GM12878 (cell line): ENCODE measurements at regions not wholly inside any gene's neighbourhood (a gene's known extent, or its start where the extent isn't known, plus 50 kb on each side); places are given as distances from the start of the nearest gene placed in this dataset.

Source experiments
- ATAC-seq: fragments of 200-7000 bp; cut with Tn5 transposase; 3 replicates; pipeline ENCODE4 v1.9.1; 2020; ENCODE audit warnings: mild to moderate bottlenecking, moderate library complexity
- BruUV-seq: library from RNA; stranded (reverse); fragments of 400-500 nt; replicated peaks from 2 replicates; lab custom pipeline; 2021; lab: Mats Ljungman, UMichigan
- CTCF ChIA-PET: fragments of 300-600 bp; sonication (Branson Sonifier 250); formaldehyde crosslinking; extraction: SDS; loops from one replicate; lab custom pipeline; 2021; ENCODE audit warnings: inconsistent platforms; lab: Yijun Ruan, JAX
- POLR2A ChIA-PET: fragments of 350-600 bp; formaldehyde crosslinking; extraction: SDS; loops from one replicate; lab custom pipeline; 2021; ENCODE audit warnings: inconsistent platforms; lab: Charles Lee
- RAD21 ChIA-PET: fragments of 300-600 bp; sonication (Branson Sonifier 250); formaldehyde crosslinking; loops from one replicate; lab custom pipeline; 2023; ENCODE audit warnings: antibody characterized with exemption; ENCODE audit not compliant: unreplicated experiment; lab: Charles Lee
- SMC1A ChIA-PET: fragments of 300-600 bp; sonication (Branson Sonifier 250); formaldehyde crosslinking; loops from one replicate; lab custom pipeline; 2023; ENCODE audit not compliant: unreplicated experiment, uncharacterized antibody; lab: Charles Lee
- DNase-seq: peaks from one replicate; pipeline ENCODE4 v3.0.0-alpha.2; 2011; ENCODE audit warnings: low read depth, low spot score
- FAIRE-seq: peaks from 3 replicates; lab custom pipeline; 2011; peaks lifted over from hg19 to GRCh38; lab: Jason Lieb, UNC
- H2AFZ ChIP-seq: 2 replicates; pipeline ENCODE4 v1.6.0; 2011; ENCODE audit warnings: low read depth, low read length, control low read depth; ENCODE audit not compliant: control insufficient read depth
- H3K27ac ChIP-seq: 2 replicates; pipeline ENCODE4 v1.5.1; 2011; ENCODE audit warnings: control low read depth; ENCODE audit not compliant: control insufficient read depth, insufficient read depth
- H3K27me3 ChIP-seq, 2 experiments: replicated peaks in 1 of 2; 2 replicates each; pipeline versions ENCODE4 v1.6.0 to v1.6.1; 2011; ENCODE audit warnings: low read length in 1 of 2; ENCODE audit not compliant: control insufficient read depth in 2 of 2, insufficient read depth in 2 of 2
- H3K36me3 ChIP-seq, 2 experiments: 2 replicates each; pipeline ENCODE4 v1.5.1; 2011; ENCODE audit warnings: low read length in 1 of 2; ENCODE audit not compliant: control insufficient read depth in 2 of 2, insufficient read depth in 2 of 2
- H3K4me1 ChIP-seq: 2 replicates; pipeline ENCODE4 v1.6.1; 2011; ENCODE audit warnings: mild to moderate bottlenecking, low read length, moderate library complexity, mixed read lengths; ENCODE audit not compliant: control insufficient read depth, insufficient read depth
- H3K4me2 ChIP-seq: 2 replicates; pipeline ENCODE4 v1.6.0; 2011; ENCODE audit warnings: control low read depth; ENCODE audit not compliant: control insufficient read depth, insufficient read depth
- H3K4me3 ChIP-seq: fragments of 200-600 bp; sonication (generic); 2 replicates; pipeline ENCODE4 v1.5.1; 2016
- H3K79me2 ChIP-seq: 2 replicates; pipeline ENCODE4 v1.6.0; 2011; ENCODE audit warnings: low read length; ENCODE audit not compliant: control insufficient read depth, insufficient read depth
- H3K9ac ChIP-seq: 2 replicates; pipeline ENCODE4 v1.8.0; 2011; ENCODE audit warnings: low read length, control low read depth, mixed read lengths; ENCODE audit not compliant: control insufficient read depth, insufficient read depth
- H3K9me3 ChIP-seq: replicated peaks from 3 replicates; pipeline ENCODE4 v1.5.1; 2011; ENCODE audit warnings: mild to moderate bottlenecking, low read length; ENCODE audit not compliant: control insufficient read depth, insufficient read depth
- H4K20me1 ChIP-seq: 2 replicates; pipeline ENCODE4 v1.6.0; 2011; ENCODE audit not compliant: control insufficient read depth, insufficient read depth
- ASH2L ChIP-seq: fragments of 300-600, 200-600 bp; sonication (generic); IDR thresholded peaks from 2 replicates; pipeline ENCODE4 v1.6.1; 2017; ENCODE audit warnings: low read depth, mild to moderate bottlenecking, borderline replicate concordance
- CREB1 ChIP-seq: IDR thresholded peaks from 2 replicates; pipeline ENCODE4 v1.6.1; 2012; ENCODE audit warnings: low read depth, mild to moderate bottlenecking, inconsistent platforms
- CTCF ChIP-seq, 3 experiments: IDR thresholded peaks in 2 of 3; conservative IDR thresholded peaks in 1 of 3; 2 replicates each; pipeline ENCODE4 v1.5.1; 2011; ENCODE audit warnings: low read depth in 3 of 3, low read length in 3 of 3, mild to moderate bottlenecking in 3 of 3, control low read depth in 2 of 3, moderate library complexity in 2 of 3, inconsistent platforms in 1 of 3, mixed read lengths in 1 of 3; ENCODE audit not compliant: control insufficient read depth in 2 of 3, insufficient read depth in 1 of 3; ENCODE audit errors: extremely low read depth in 1 of 3
- GABPA ChIP-seq: IDR thresholded peaks from 2 replicates; pipeline ENCODE4 v1.6.1; 2014; ENCODE audit warnings: antibody characterized with exemption, low read depth, mild to moderate bottlenecking, inconsistent platforms
- KAT2A ChIP-seq: conservative IDR thresholded peaks from 2 replicates; pipeline ENCODE4 v1.6.1; 2011; ENCODE audit warnings: low read depth, low read length; ENCODE audit not compliant: control insufficient read depth
- MTA2 ChIP-seq: fragments of 450-650 bp; IDR thresholded peaks from 2 replicates; pipeline ENCODE4 v1.6.1; 2016; ENCODE audit warnings: low read depth, mild to moderate bottlenecking, moderate library complexity
- NRF1 ChIP-seq: conservative IDR thresholded peaks from 2 replicates; pipeline ENCODE4 v1.6.1; 2011; ENCODE audit warnings: mild to moderate bottlenecking, low read depth, low read length, improper control_type of control experiment
- RUNX3 ChIP-seq: IDR thresholded peaks from 2 replicates; pipeline ENCODE4 v1.6.1; 2012; ENCODE audit warnings: low read length, inconsistent platforms
- SMAD1 ChIP-seq: fragments of 450-650 bp; IDR thresholded peaks from 2 replicates; pipeline ENCODE4 v1.6.1; 2018; ENCODE audit warnings: mild to moderate bottlenecking, low read depth; ENCODE audit not compliant: partially characterized antibody
- SPI1 ChIP-seq: IDR thresholded peaks from 2 replicates; pipeline ENCODE4 v1.6.1; 2011; ENCODE audit warnings: low read depth, mild to moderate bottlenecking, low read length, moderate library complexity, borderline replicate concordance; ENCODE audit not compliant: insufficient read depth
- TAF1 ChIP-seq: IDR thresholded peaks from 2 replicates; pipeline ENCODE4 v1.6.1; 2011; ENCODE audit warnings: mild to moderate bottlenecking, low read depth, low read length, borderline replicate concordance
- TCF7 ChIP-seq: IDR thresholded peaks from 2 replicates; pipeline ENCODE4 v1.6.1; 2014; ENCODE audit warnings: antibody characterized with exemption, borderline replicate concordance
- YBX1 ChIP-seq: fragments of 450-650 bp; IDR thresholded peaks from 2 replicates; pipeline ENCODE4 v1.6.1; 2016; ENCODE audit warnings: antibody characterized with exemption
- WGBS: methylation state at CpG from one replicate; pipeline ENCODE4 v1.1.6; 2016; ENCODE audit warnings: low lambda C conversion rate; ENCODE audit not compliant: insufficient replicate concordance, insufficient coverage; ENCODE audit errors: missing lambda C conversion rate; 5-methylcytosine and 5-hydroxymethylcytosine counted together
- in situ Hi-C: fragments of 300-500 bp; cut with MboI; formaldehyde crosslinking; loops from 9 replicates; pipeline ENCODE4 v1.14.3; 2018; ENCODE audit warnings: mixed read lengths
- intact Hi-C: fragments of 100-400 bp; cut with micrococcal nuclease; formaldehyde crosslinking; loops from one replicate; pipeline ENCODE4 v1.14.2; 2022; ENCODE audit not compliant: unreplicated experiment

- TF ChIP-seq TCF7, result no peak
- no peak for TF ChIP-seq CREB1
- TF ChIP-seq SPI1, result no peak
- TF ChIP-seq NRF1, result no peak
- TF ChIP-seq SMAD1, result no peak
- no peak for TF ChIP-seq YBX1
- TF ChIP-seq GABPA, result no peak
- no peak for TF ChIP-seq RUNX3
Observed at GRCh38 chr18:57249179-57249578, 102.3 kb downstream of the BOD1L2 start (continued).

- H3K9me3 ChIP-seq, result no peaks in the 10 kb centered on the region
- no peaks in the 10 kb centered on the region for H3K4me1 ChIP-seq
- ChIA-PET RAD21 (no interaction called here), SMC1A (no interaction called here), CTCF (interaction anchor here (1.5 kb wide), 1 partner anchor 10 kb away, joined by 4 read pairs; no protein-coding TSS in a partner anchor), POLR2A (no interaction called here)
- H3K9ac ChIP-seq, result no peak overlapping the region
- H3K36me3 ChIP-seq, result no peaks in the 10 kb centered on the region
- intact Hi-C loops (no loop called here), in situ Hi-C loops (no loop called here)
- H4K20me1 ChIP-seq, result no peaks in the 10 kb centered on the region
- H3K4me2 ChIP-seq, result no peak overlapping the region
- H3K27ac ChIP-seq, result no peak overlapping the region
- no peak for FAIRE-seq
- H2AFZ ChIP-seq, result no peak overlapping the region
- no peak for ATAC-seq
- H3K27me3 ChIP-seq, result peaks cover 0 to 2% of the 10 kb centered on the region in 2 experiments; a peak in 2 of 4 replicates
- H3K4me3 ChIP-seq, result no peak overlapping the region
- TF ChIP-seq CTCF (IDR thresholded peaks at IDR 0.05 in 2 of 3, conservative IDR thresholded peaks at IDR 0.05 in 1 of 3; ENCODE audit: control insufficient read depth in 2 of 3, extremely low read depth in 1 of 3, insufficient read depth in 1 of 3, low read depth in 3 of 3, low read length in 3 of 3) (no peak), TAF1 (no peak), RUNX3 (no peak), MTA2 (no peak), ASH2L (no peak), KAT2A (no peak), YBX1 (no peak)
- no peaks in the 10 kb centered on the region for H3K79me2 ChIP-seq
- no peak for DNase-seq
- no TSS peak for BruUV-seq
- 38% methylated on average over 3 of the region's 3 CpGs for WGBS
Observed at GRCh38 chr18:57249883-57250282, 102.5 kb upstream of the ST8SIA3 start.
